Astrocyte (in vitro differentiated cells and primary cell): ENCODE measurements at regions not wholly inside any gene's neighbourhood (a gene's known extent, or its start where the extent isn't known, plus 50 kb on each side); places are given as distances from the start of the nearest gene placed in this dataset.
A peak's percentile ranks its signal among the peaks of the same experiment; 100 is the strongest.

Experiments used
- DNase-seq: peaks from one replicate; pipeline ENCODE4 v3.0.0-alpha.2; 2010; ENCODE audit warnings: low read depth
- FAIRE-seq: peaks from 2 replicates; lab custom pipeline; 2011; peaks lifted over from hg19 to GRCh38; lab: Jason Lieb, UNC
- H2AFZ ChIP-seq: 2 replicates; pipeline ENCODE4 v1.6.0; 2012; ENCODE audit warnings: low read depth, low read length, inconsistent platforms
- H3K27ac ChIP-seq: 2 replicates; pipeline ENCODE4 v1.5.1; 2011; ENCODE audit warnings: low read depth, low read length, inconsistent platforms
- H3K27me3 ChIP-seq: 2 replicates; pipeline ENCODE4 v1.6.0; 2011; ENCODE audit warnings: low read length, inconsistent platforms; ENCODE audit not compliant: insufficient read depth
- H3K36me3 ChIP-seq: 2 replicates; pipeline ENCODE4 v1.5.1; 2011; ENCODE audit warnings: low read length, inconsistent platforms; ENCODE audit not compliant: insufficient read depth
- H3K4me1 ChIP-seq: 2 replicates; pipeline ENCODE4 v1.5.1; 2011; ENCODE audit warnings: low read length, inconsistent platforms; ENCODE audit not compliant: insufficient read depth
- H3K4me2 ChIP-seq: 2 replicates; pipeline ENCODE4 v1.6.0; 2012; ENCODE audit warnings: low read length, inconsistent platforms
- H3K4me3 ChIP-seq: 2 replicates; pipeline ENCODE4 v1.5.1; 2011; ENCODE audit warnings: low read depth, mild to moderate bottlenecking, low read length, inconsistent platforms; ENCODE audit not compliant: insufficient read depth
- H3K79me2 ChIP-seq: 2 replicates; pipeline ENCODE4 v1.6.0; 2012; ENCODE audit warnings: mild to moderate bottlenecking, low read length, inconsistent platforms; ENCODE audit not compliant: insufficient read depth
- H3K9ac ChIP-seq: 2 replicates; pipeline ENCODE4 v1.6.0; 2012; ENCODE audit warnings: mild to moderate bottlenecking, low read length, inconsistent platforms
- H3K9me3 ChIP-seq: 2 replicates; pipeline ENCODE4 v1.5.1; 2012; ENCODE audit warnings: low read depth, mild to moderate bottlenecking, low read length, inconsistent platforms; ENCODE audit not compliant: insufficient read depth
- H4K20me1 ChIP-seq: 2 replicates; pipeline ENCODE4 v1.6.0; 2012; ENCODE audit warnings: low read length, inconsistent platforms; ENCODE audit not compliant: insufficient read depth
- H3K27ac Mint-ChIP-seq: one replicate; pipeline ENCODE4 v1.8.0; 2021; ENCODE audit warnings: mild to moderate bottlenecking, mixed read lengths; ENCODE audit not compliant: unreplicated experiment
- H3K27me3 Mint-ChIP-seq: one replicate; pipeline ENCODE4 v1.8.0; 2021; ENCODE audit warnings: low read depth, mixed read lengths; ENCODE audit not compliant: unreplicated experiment
- H3K36me3 Mint-ChIP-seq: one replicate; pipeline ENCODE4 v1.8.0; 2021; ENCODE audit warnings: low read depth, mixed read lengths; ENCODE audit not compliant: unreplicated experiment
- H3K4me1 Mint-ChIP-seq: one replicate; pipeline ENCODE4 v1.8.0; 2021; ENCODE audit warnings: low read depth, mixed read lengths; ENCODE audit not compliant: unreplicated experiment
- H3K4me3 Mint-ChIP-seq: one replicate; pipeline ENCODE4 v1.8.0; 2021; ENCODE audit warnings: mild to moderate bottlenecking, moderate library complexity, mixed read lengths; ENCODE audit not compliant: unreplicated experiment
- H3K9me3 Mint-ChIP-seq: one replicate; pipeline ENCODE4 v1.8.0; 2021; ENCODE audit warnings: mild to moderate bottlenecking, mixed read lengths; ENCODE audit not compliant: unreplicated experiment
- EZH2 ChIP-seq: IDR thresholded peaks from 2 replicates; pipeline ENCODE4 v1.6.1; 2012; ENCODE audit warnings: mild to moderate bottlenecking, low read length, inconsistent platforms; ENCODE audit not compliant: insufficient read depth
- TF ChIP-seq, protein P1 (sequence below): IDR thresholded peaks from 2 replicates; pipeline ENCODE4 v1.5.1; 2011; ENCODE audit warnings: low read depth, mild to moderate bottlenecking, inconsistent platforms, low read length, moderate library complexity; ENCODE audit not compliant: insufficient read depth

DNA sequence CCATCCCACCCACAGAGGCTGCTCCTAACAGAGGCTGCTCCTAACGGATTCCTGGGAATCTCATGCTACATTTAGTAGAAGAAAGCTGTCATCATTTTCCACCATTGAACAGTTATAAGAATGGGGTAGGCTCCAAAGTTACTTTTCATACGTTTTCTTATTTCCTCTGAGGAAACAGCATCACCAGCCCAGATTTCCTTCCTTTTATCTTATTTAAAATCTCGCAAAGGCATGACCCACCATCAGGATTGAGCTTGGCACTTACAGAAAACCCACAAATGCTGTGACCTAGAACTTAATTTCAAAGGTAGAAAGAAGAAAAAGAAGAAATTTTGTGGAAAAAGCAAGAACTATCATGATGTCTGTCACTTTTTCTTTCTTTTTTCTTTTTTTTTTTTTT lies 168.0 kb downstream of the LY86 start:
- no peak for DNase-seq
- no peaks in the 10 kb centered on the region for H3K36me3 Mint-ChIP-seq

DNA sequence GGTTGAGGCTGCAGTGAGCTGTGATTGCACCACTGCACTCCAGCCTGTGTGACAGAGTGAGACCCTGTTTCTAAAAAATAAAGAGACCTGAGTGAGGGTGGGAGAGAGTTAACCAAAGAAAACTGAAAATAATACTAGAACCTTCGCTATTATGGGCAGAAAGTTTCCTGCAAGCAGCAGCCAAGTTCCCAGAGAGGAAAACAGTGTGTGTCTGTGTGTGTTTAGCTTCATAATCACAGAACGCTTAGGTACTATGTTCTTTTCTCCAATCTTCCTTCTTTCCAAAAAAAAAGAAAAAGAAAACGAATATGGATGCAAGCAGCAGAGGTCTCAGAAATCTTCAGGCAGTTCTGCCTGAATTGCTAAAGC lies 170.0 kb downstream of the LY86 start:
- DNase-seq (no peak), FAIRE-seq (no peak)
- Mint-ChIP-seq H3K36me3 (no peaks in the 10 kb centered on the region), H3K9me3 (no peaks in the 10 kb centered on the region), H3K4me1 (peaks cover 2% of the 10 kb centered on the region), H3K4me3 (no peak overlapping the region), H3K27ac (no peak overlapping the region), H3K27me3 (peaks cover 11% of the 10 kb centered on the region)
- Histone ChIP-seq H2AFZ (no peak overlapping the region), H3K9ac (no peak overlapping the region), H3K4me2 (no peak overlapping the region), H3K9me3 (no peaks in the 10 kb centered on the region), H3K27me3 (no peaks in the 10 kb centered on the region), H3K4me1 (peaks cover 4% of the 10 kb centered on the region), H3K27ac (no peak overlapping the region), H4K20me1 (no peaks in the 10 kb centered on the region), H3K36me3 (no peaks in the 10 kb centered on the region), H3K4me3 (no peak overlapping the region), H3K79me2 (no peaks in the 10 kb centered on the region)
- TF ChIP-seq EZH2 = no peak
- TF ChIP-seq, protein P1, sequence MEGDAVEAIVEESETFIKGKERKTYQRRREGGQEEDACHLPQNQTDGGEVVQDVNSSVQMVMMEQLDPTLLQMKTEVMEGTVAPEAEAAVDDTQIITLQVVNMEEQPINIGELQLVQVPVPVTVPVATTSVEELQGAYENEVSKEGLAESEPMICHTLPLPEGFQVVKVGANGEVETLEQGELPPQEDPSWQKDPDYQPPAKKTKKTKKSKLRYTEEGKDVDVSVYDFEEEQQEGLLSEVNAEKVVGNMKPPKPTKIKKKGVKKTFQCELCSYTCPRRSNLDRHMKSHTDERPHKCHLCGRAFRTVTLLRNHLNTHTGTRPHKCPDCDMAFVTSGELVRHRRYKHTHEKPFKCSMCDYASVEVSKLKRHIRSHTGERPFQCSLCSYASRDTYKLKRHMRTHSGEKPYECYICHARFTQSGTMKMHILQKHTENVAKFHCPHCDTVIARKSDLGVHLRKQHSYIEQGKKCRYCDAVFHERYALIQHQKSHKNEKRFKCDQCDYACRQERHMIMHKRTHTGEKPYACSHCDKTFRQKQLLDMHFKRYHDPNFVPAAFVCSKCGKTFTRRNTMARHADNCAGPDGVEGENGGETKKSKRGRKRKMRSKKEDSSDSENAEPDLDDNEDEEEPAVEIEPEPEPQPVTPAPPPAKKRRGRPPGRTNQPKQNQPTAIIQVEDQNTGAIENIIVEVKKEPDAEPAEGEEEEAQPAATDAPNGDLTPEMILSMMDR = no peak

More for the DNA sequence above, 168.0 kb downstream of the LY86 start:
- peaks cover 10% of the 10 kb centered on the region for H3K4me1 Mint-ChIP-seq
- Histone ChIP-seq H3K36me3 (no peaks in the 10 kb centered on the region), H2AFZ (no peak overlapping the region), H3K9me3 (no peaks in the 10 kb centered on the region), H3K27me3 (no peaks in the 10 kb centered on the region), H3K27ac (no peak overlapping the region), H3K4me3 (no peak overlapping the region), H3K79me2 (no peaks in the 10 kb centered on the region), H3K4me1 (peaks cover 4% of the 10 kb centered on the region), H3K9ac (no peak overlapping the region), H4K20me1 (no peaks in the 10 kb centered on the region), H3K4me2 (no peak overlapping the region)
- no peak overlapping the region for H3K27ac Mint-ChIP-seq
- H3K27me3 Mint-ChIP-seq = peaks cover 4% of the 10 kb centered on the region
- H3K4me3 Mint-ChIP-seq = peak overlapping the region; percentile 29
- FAIRE-seq = no peak
- TF ChIP-seq EZH2 = no peak
- TF ChIP-seq, protein P1 = no peak
- no peaks in the 10 kb centered on the region for H3K9me3 Mint-ChIP-seq

DNA sequence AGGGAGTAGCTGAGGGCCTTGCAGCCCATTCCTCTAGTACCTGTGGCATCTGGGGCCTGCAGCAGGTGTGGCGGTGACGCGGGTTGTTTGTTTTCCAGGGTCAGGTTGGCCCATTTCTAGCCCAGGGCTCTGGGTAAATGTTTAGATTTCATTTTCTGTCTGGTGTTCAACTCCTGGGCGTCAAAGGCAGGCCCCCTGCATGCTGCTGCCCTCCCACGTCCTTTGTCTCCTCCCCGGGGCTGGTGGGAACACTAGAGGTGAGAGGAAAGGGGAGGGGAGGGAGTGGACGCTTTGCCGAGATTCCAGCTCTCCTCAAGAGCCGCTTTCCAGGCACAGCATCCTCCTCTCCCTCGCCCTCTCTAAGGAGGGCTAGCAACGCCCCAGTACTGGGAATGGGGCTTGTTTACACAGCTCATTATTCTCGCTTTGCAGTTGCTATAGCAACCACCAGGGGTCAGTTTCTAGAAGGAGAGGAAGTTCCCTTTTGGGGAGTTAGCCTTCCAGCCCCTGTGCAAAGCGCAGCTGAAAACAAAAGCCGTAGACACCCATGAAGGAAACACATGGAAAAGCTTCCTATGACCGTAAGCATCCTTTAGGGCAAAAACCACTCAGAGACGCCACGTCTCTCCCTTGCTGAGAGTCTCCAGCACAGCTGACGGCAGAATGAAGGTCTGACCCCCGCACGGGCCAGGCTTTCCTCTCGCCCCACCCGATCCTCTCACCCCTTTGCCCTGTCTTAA lies 170.6 kb downstream of the LY86 start:
- Histone ChIP-seq H3K4me3 (peak overlapping the region; percentile 37), H3K9me3 (no peaks in the 10 kb centered on the region), H3K79me2 (no peaks in the 10 kb centered on the region), H3K9ac (peak overlapping the region; percentile 17), H3K27ac (no peak overlapping the region), H3K36me3 (no peaks in the 10 kb centered on the region), H3K4me1 (peaks cover 4% of the 10 kb centered on the region), H3K27me3 (no peaks in the 10 kb centered on the region), H3K4me2 (peak overlapping the region; percentile 78), H4K20me1 (no peaks in the 10 kb centered on the region), H2AFZ (peak overlapping the region; percentile 81)
- no peaks in the 10 kb centered on the region for H3K9me3 Mint-ChIP-seq
- TF ChIP-seq EZH2 = no peak
- TF ChIP-seq, protein P1 = peak; percentile 63
- DNase-seq (peak; percentile 42), FAIRE-seq (no peak)
- H3K27me3 Mint-ChIP-seq = peaks cover 14% of the 10 kb centered on the region
- no peak overlapping the region for H3K4me3 Mint-ChIP-seq
- peaks cover 2% of the 10 kb centered on the region for H3K4me1 Mint-ChIP-seq
- peak overlapping the region; percentile 26 for H3K27ac Mint-ChIP-seq
- no peaks in the 10 kb centered on the region for H3K36me3 Mint-ChIP-seq
